WTC11 (cell line): ENCODE measurements at regions not wholly inside any gene's neighbourhood (a gene's known extent, or its start where the extent isn't known, plus 50 kb on each side); places are given as distances from the start of the nearest gene placed in this dataset.
"Not testable (repeated sequence)": the region's sequence is repeated elsewhere in the genome, so short reads cannot be mapped to it uniquely, and the experiment has no call there.

Source experiments
- AR ChIP-seq: fragments of 250-450 bp; sonication (Bioruptor Pico); IDR thresholded peaks from 2 replicates; pipeline ENCODE4 v1.9.0; 2021; ENCODE audit warnings: mild to moderate bottlenecking
- ATF3 ChIP-seq: sonication (generic); formaldehyde crosslinking; conservative IDR thresholded peaks from 2 replicates; pipeline ENCODE4 v1.8.1; 2022; ENCODE audit warnings: mild to moderate bottlenecking, missing genetic modification reagents
- CTCF ChIP-seq: fragments of 200-600 bp; IDR thresholded peaks from 2 replicates; pipeline ENCODE4 v1.8.0; 2022; ENCODE audit warnings: antibody characterized with exemption
- EMX1 ChIP-seq: fragments of 250-450 bp; sonication (Bioruptor Pico); IDR thresholded peaks from 2 replicates; pipeline ENCODE4 v1.8.0; 2021; ENCODE audit warnings: mild to moderate bottlenecking
- ETV6 ChIP-seq: sonication (generic); formaldehyde crosslinking; IDR thresholded peaks from 2 replicates; pipeline ENCODE4 v1.8.1; 2022; ENCODE audit warnings: mild to moderate bottlenecking, missing genetic modification reagents
- MAX ChIP-seq: sonication (generic); formaldehyde crosslinking; IDR thresholded peaks from 2 replicates; pipeline ENCODE4 v1.8.0; 2022; ENCODE audit warnings: mild to moderate bottlenecking, missing genetic modification reagents
- RELA ChIP-seq: sonication (generic); formaldehyde crosslinking; IDR thresholded peaks from 2 replicates; pipeline ENCODE4 v1.8.1; 2022; ENCODE audit warnings: missing genetic modification reagents, mild to moderate bottlenecking, borderline replicate concordance
- SMAD3 ChIP-seq: sonication (generic); formaldehyde crosslinking; IDR thresholded peaks from 2 replicates; pipeline ENCODE4 v1.8.0; 2022; ENCODE audit warnings: missing genetic modification reagents, mild to moderate bottlenecking, borderline replicate concordance
- SP1 ChIP-seq: sonication (generic); formaldehyde crosslinking; conservative IDR thresholded peaks from 2 replicates; pipeline ENCODE4 v1.8.1; 2022; ENCODE audit warnings: missing genetic modification reagents
- TP53 ChIP-seq: sonication (generic); formaldehyde crosslinking; IDR thresholded peaks from 2 replicates; pipeline ENCODE4 v1.8.1; 2023; ENCODE audit warnings: mild to moderate bottlenecking, missing genetic modification reagents
- ZNF232 ChIP-seq: sonication (generic); formaldehyde crosslinking; IDR thresholded peaks from 2 replicates; pipeline ENCODE4 v1.8.0; 2022; ENCODE audit warnings: mild to moderate bottlenecking, missing genetic modification reagents
- ZNF317 ChIP-seq: sonication (generic); formaldehyde crosslinking; IDR thresholded peaks from 2 replicates; pipeline ENCODE4 v1.8.1; 2023; ENCODE audit warnings: low read depth, mild to moderate bottlenecking, moderate library complexity, missing genetic modification reagents, borderline replicate concordance
- ZNF512 ChIP-seq: sonication (generic); formaldehyde crosslinking; IDR thresholded peaks from 2 replicates; pipeline ENCODE4 v1.8.1; 2022; ENCODE audit warnings: missing genetic modification reagents, borderline replicate concordance

- TF ChIP-seq TP53; EMX1 (CRISPR knock-in tag); CTCF; RELA; AR (CRISPR knock-in tag); SMAD3 (CRISPR knock-in tag); ETV6 (CRISPR knock-in tag); ZNF317 (CRISPR knock-in tag); ZNF512 (CRISPR knock-in tag); SP1 (CRISPR knock-in tag); ATF3; MAX (CRISPR knock-in tag); ZNF232: not testable (repeated sequence)
Measured at GRCh38 chr10:30740774-30741173, 111.2 kb upstream of the LYZL2 start.
